H9 (cell line): ENCODE measurements at regions not wholly inside any gene's neighbourhood (a gene's known extent, or its start where the extent isn't known, plus 50 kb on each side); places are given as distances from the start of the nearest gene placed in this dataset.

Experiments used
- DNase-seq: peaks from one replicate; pipeline ENCODE4 v3.0.0-alpha.2; 2017
- H2AFZ ChIP-seq: one replicate; pipeline ENCODE4 v1.6.1; 2013; ENCODE audit warnings: mild to moderate bottlenecking, low read length, control low read depth, moderate library complexity
- H2AK5ac ChIP-seq: 2 replicates; pipeline ENCODE4 v1.6.1; 2013; ENCODE audit warnings: low read length, control low read depth, mixed read lengths; ENCODE audit not compliant: insufficient read length
- H2BK120ac ChIP-seq: one replicate; pipeline ENCODE4 v1.6.1; 2013; ENCODE audit warnings: low read depth, mild to moderate bottlenecking, low read length, control low read depth, inconsistent platforms; ENCODE audit not compliant: poor library complexity, severe bottlenecking
- H2BK12ac ChIP-seq: 2 replicates; pipeline ENCODE4 v1.6.1; 2013; ENCODE audit warnings: low read length, control low read depth, mixed read lengths, low read depth; ENCODE audit not compliant: insufficient read length
- H2BK15ac ChIP-seq: 2 replicates; pipeline ENCODE4 v1.6.1; 2013; ENCODE audit warnings: low read depth, low read length, control low read depth
- H2BK20ac ChIP-seq: one replicate; pipeline ENCODE4 v1.6.1; 2013; ENCODE audit warnings: low read depth, mild to moderate bottlenecking, low read length, control low read depth, inconsistent platforms; ENCODE audit not compliant: poor library complexity, severe bottlenecking
- H2BK5ac ChIP-seq: 2 replicates; pipeline ENCODE4 v1.6.1; 2013; ENCODE audit warnings: low read length, control low read depth, mixed read lengths; ENCODE audit not compliant: insufficient read length
- H3K14ac ChIP-seq: 2 replicates; pipeline ENCODE4 v1.6.1; 2013; ENCODE audit warnings: low read length, control low read depth; ENCODE audit not compliant: insufficient read depth
- H3K18ac ChIP-seq: 2 replicates; pipeline ENCODE4 v1.6.1; 2013; ENCODE audit warnings: low read depth, mild to moderate bottlenecking, mixed read lengths, low read length, control low read depth; ENCODE audit not compliant: insufficient read length
- H3K23ac ChIP-seq: 2 replicates; pipeline ENCODE4 v1.6.1; 2013; ENCODE audit warnings: low read length, control low read depth, mixed read lengths, low read depth; ENCODE audit not compliant: insufficient read length
- H3K23me2 ChIP-seq: 2 replicates; pipeline ENCODE4 v1.6.1; 2013; ENCODE audit warnings: low read depth, mild to moderate bottlenecking, mixed read lengths, low read length, control low read depth; ENCODE audit not compliant: insufficient read length, poor library complexity, severe bottlenecking
- H3K27ac ChIP-seq: 2 replicates; pipeline ENCODE4 v1.5.1; 2013; ENCODE audit warnings: low read length, control low read depth, mixed read lengths, low read depth; ENCODE audit not compliant: insufficient read length
- H3K27me3 ChIP-seq: 2 replicates; pipeline ENCODE4 v1.6.1; 2013; ENCODE audit warnings: low read length, control low read depth, inconsistent platforms; ENCODE audit not compliant: insufficient read depth
- H3K4ac ChIP-seq: 2 replicates; pipeline ENCODE4 v1.6.1; 2013; ENCODE audit warnings: low read depth, mild to moderate bottlenecking, control low read depth, inconsistent platforms, low read length, moderate library complexity
- H3K4me1 ChIP-seq: 2 replicates; pipeline ENCODE4 v1.6.1; 2013; ENCODE audit warnings: low read length, control low read depth, inconsistent platforms; ENCODE audit not compliant: insufficient read depth
- H3K4me2 ChIP-seq: 2 replicates; pipeline ENCODE4 v1.6.1; 2013; ENCODE audit warnings: low read length, control low read depth, mixed read lengths; ENCODE audit not compliant: insufficient read length, insufficient read depth
- H3K56ac ChIP-seq: 2 replicates; pipeline ENCODE4 v1.6.1; 2013; ENCODE audit warnings: low read depth, mild to moderate bottlenecking, mixed read lengths, low read length, control low read depth; ENCODE audit not compliant: insufficient read length
- H3K79me1 ChIP-seq: 2 replicates; pipeline ENCODE4 v1.6.1; 2013; ENCODE audit warnings: low read depth, mild to moderate bottlenecking, moderate library complexity, low read length, control low read depth, inconsistent platforms; ENCODE audit not compliant: insufficient read depth, poor library complexity, severe bottlenecking
- H3K79me2 ChIP-seq: 2 replicates; pipeline ENCODE4 v1.6.1; 2013; ENCODE audit warnings: low read length, control low read depth, inconsistent platforms; ENCODE audit not compliant: insufficient read depth
- H3K9ac ChIP-seq: 2 replicates; pipeline ENCODE4 v1.6.1; 2013; ENCODE audit warnings: low read length, control low read depth, mixed read lengths; ENCODE audit not compliant: insufficient read length; ENCODE audit errors: extremely low read depth
- H3K9me3 ChIP-seq: one replicate; pipeline ENCODE4 v1.6.1; 2013; ENCODE audit warnings: low read depth, low read length, inconsistent platforms; ENCODE audit not compliant: control insufficient read depth
- H3T11ph ChIP-seq: one replicate; pipeline ENCODE4 v1.6.1; 2013; ENCODE audit warnings: mild to moderate bottlenecking, low read length, control low read depth, inconsistent platforms
- H4K20me1 ChIP-seq: one replicate; pipeline ENCODE4 v1.6.1; 2013; ENCODE audit not compliant: control insufficient read depth, insufficient read length, insufficient read depth
- H4K5ac ChIP-seq: 2 replicates; pipeline ENCODE4 v1.6.1; 2013; ENCODE audit warnings: low read depth, mild to moderate bottlenecking, mixed read lengths, low read length, control low read depth; ENCODE audit not compliant: insufficient read length
- H4K8ac ChIP-seq: replicated peaks from 2 replicates; pipeline ENCODE4 v1.6.1; 2013; ENCODE audit warnings: low read length, control low read depth, mixed read lengths, low read depth; ENCODE audit not compliant: insufficient read length
- H4K91ac ChIP-seq: 2 replicates; pipeline ENCODE4 v1.6.1; 2013; ENCODE audit warnings: low read depth, mild to moderate bottlenecking, moderate library complexity, mixed read lengths, low read length, control low read depth; ENCODE audit not compliant: insufficient read length
- H3K27ac Mint-ChIP-seq, 3 experiments: 2 replicates in 2 of 3; 3 replicates in 1 of 3; pipeline ENCODE4 v1.8.0; 2020 to 2021; ENCODE audit warnings: mixed read lengths in 3 of 3, mild to moderate bottlenecking in 1 of 3, moderate library complexity in 1 of 3
- H3K27me3 Mint-ChIP-seq: 2 replicates; pipeline ENCODE4 v1.8.0; 2021; ENCODE audit warnings: low read depth, mild to moderate bottlenecking, moderate library complexity, mixed read lengths
- H3K36me3 Mint-ChIP-seq, 3 experiments: 2 replicates in 2 of 3; 3 replicates in 1 of 3; pipeline ENCODE4 v1.8.0; 2020 to 2021; ENCODE audit warnings: low read depth in 3 of 3, mixed read lengths in 3 of 3; ENCODE audit not compliant: insufficient read depth in 1 of 3
- H3K4me1 Mint-ChIP-seq, 2 experiments: 2 replicates each; pipeline ENCODE4 v1.8.0; 2020; ENCODE audit warnings: mixed read lengths in 2 of 2
- H3K4me3 Mint-ChIP-seq, 2 experiments: 2 replicates in 1 of 2; 3 replicates in 1 of 2; pipeline ENCODE4 v1.8.0; 2020 to 2021; ENCODE audit warnings: mild to moderate bottlenecking in 2 of 2, mixed read lengths in 2 of 2, moderate library complexity in 1 of 2
- H3K9me3 Mint-ChIP-seq, 2 experiments: 2 replicates in 1 of 2; 3 replicates in 1 of 2; pipeline ENCODE4 v1.8.0; 2020; ENCODE audit warnings: mild to moderate bottlenecking in 2 of 2, mixed read lengths in 2 of 2, moderate library complexity in 1 of 2
- CTCF ChIP-seq: fragments of 200-600 bp; sonication (generic); conservative IDR thresholded peaks from 3 replicates; pipeline ENCODE4 v1.8.0; 2021; ENCODE audit warnings: antibody characterized with exemption, mild to moderate bottlenecking
- WGBS: extraction: QIAGEN DNeasy Blood & Tissue Kit; methylation state at CpG from one replicate; pipeline ENCODE4 v1.1.7; 2013; ENCODE audit warnings: missing lambda C conversion rate, low lambda C conversion rate, mixed read lengths; ENCODE audit not compliant: insufficient read length; ENCODE audit errors: extremely low coverage; 5-methylcytosine and 5-hydroxymethylcytosine counted together

GRCh38 chr11:29750392-29750791 lies 266.4 kb downstream of the KCNA4 start:
- Histone ChIP-seq H3K14ac (no peak overlapping the region), H4K5ac (no peak overlapping the region), H3K56ac (no peak overlapping the region), H3K27ac (no peak overlapping the region), H2BK20ac (no peak overlapping the region), H3K79me1 (no peaks in the 10 kb centered on the region), H4K91ac (no peak overlapping the region), H3K79me2 (no peaks in the 10 kb centered on the region), H3T11ph (no peak overlapping the region), H2BK12ac (no peak overlapping the region), H3K4ac (no peak overlapping the region), H2AK5ac (no peak overlapping the region), H2BK5ac (no peak overlapping the region), H2AFZ (no peak overlapping the region), H3K27me3 (no peaks in the 10 kb centered on the region), H3K4me1 (no peaks in the 10 kb centered on the region), H4K20me1 (no peaks in the 10 kb centered on the region), H3K9ac (no peak overlapping the region), H3K23me2 (no peaks in the 10 kb centered on the region), H3K18ac (no peak overlapping the region), H2BK120ac (no peak overlapping the region), H4K8ac (no peak overlapping the region), H3K23ac (no peak overlapping the region), H3K4me2 (no peak overlapping the region), H2BK15ac (no peak overlapping the region), H3K9me3 (no peaks in the 10 kb centered on the region)
- no CpG with 5 or more reads among the region's 3 CpGs for WGBS
- Mint-ChIP-seq H3K36me3 (no peaks in the 10 kb centered on the region), H3K27me3 (peaks cover 2% of the 10 kb centered on the region; the same call in 1 of the 2 replicates), H3K4me3 (no peak overlapping the region), H3K4me1 (no peaks in the 10 kb centered on the region), H3K9me3 (no peaks in the 10 kb centered on the region), H3K27ac (no peak overlapping the region)
- DNase-seq = no peak
- TF ChIP-seq CTCF = no peak
